ENCODE measurements at regions not wholly inside any gene's neighbourhood (a gene's known extent, or its start where the extent isn't known, plus 50 kb on each side); places are given as distances from the start of the nearest gene placed in this dataset.

DNA sequence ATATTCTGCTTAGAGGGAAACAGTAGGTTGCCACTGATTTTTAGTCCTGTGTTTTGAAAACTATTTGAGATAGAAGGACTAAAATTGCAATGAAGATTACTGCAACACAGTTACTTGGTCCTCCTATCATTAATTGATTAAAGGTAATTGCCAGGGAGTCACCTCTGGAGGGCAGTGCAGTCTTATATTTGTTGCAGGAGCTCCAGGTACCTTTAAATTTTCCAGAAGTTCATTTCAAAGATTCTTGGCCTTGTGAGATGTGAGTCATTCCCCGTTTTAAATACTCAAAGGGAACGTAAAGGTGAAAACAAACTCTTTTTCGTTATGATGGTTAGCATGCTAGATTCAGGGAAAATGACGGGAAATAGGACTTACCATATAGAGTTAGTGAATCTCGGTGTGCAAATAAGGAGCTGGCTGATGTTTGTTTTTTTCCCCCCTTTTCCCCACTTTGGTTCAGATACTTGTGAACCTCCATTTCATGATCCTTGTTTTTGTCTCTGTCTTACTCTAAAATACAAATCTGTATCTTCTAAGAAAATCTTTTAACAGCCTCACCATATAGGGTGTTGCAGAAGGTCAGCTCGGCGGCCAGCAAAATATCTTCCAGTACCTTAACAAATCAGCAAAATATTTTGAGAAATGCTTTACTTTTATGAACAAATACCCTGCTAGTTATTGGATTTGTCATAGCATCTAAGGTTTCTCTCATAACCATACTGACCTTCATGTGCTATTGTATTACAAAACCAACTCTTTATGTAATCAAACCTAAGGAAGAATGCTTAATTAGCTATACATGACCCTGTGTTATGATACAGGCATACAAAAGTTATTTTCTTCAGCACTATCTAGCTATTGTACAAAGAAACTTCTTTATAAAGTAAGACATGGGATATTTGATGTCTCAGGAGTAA, 143.0 kb upstream of the HDAC9 start:
- H3K36me3 ChIP-seq = no peaks in the 10 kb centered on the region
- intact Hi-C loops (cut with DNase I) = no loop called here
- H3K4me3 ChIP-seq = no peak overlapping the region
- no peaks in the 10 kb centered on the region for H3K9me3 ChIP-seq
- H3K27me3 ChIP-seq = no peaks in the 10 kb centered on the region
- no peak overlapping the region for H3K27ac ChIP-seq
- TF ChIP-seq, protein P1, sequence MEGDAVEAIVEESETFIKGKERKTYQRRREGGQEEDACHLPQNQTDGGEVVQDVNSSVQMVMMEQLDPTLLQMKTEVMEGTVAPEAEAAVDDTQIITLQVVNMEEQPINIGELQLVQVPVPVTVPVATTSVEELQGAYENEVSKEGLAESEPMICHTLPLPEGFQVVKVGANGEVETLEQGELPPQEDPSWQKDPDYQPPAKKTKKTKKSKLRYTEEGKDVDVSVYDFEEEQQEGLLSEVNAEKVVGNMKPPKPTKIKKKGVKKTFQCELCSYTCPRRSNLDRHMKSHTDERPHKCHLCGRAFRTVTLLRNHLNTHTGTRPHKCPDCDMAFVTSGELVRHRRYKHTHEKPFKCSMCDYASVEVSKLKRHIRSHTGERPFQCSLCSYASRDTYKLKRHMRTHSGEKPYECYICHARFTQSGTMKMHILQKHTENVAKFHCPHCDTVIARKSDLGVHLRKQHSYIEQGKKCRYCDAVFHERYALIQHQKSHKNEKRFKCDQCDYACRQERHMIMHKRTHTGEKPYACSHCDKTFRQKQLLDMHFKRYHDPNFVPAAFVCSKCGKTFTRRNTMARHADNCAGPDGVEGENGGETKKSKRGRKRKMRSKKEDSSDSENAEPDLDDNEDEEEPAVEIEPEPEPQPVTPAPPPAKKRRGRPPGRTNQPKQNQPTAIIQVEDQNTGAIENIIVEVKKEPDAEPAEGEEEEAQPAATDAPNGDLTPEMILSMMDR (IDR thresholded peaks at IDR 0.05) = peak in 1 of 3 experiments; percentile 27
- TF ChIP-seq POLR2A (IDR thresholded peaks at IDR 0.05) (no peak), POLR2AphosphoS5 (IDR thresholded peaks at IDR 0.05; ENCODE audit: insufficient read depth in 1 of 2, low read depth in 1 of 2) (no peak)
- no peak for DNase-seq (ENCODE audit: extremely low spot score in 2 of 2)
- H3K4me1 ChIP-seq = no peaks in the 10 kb centered on the region

DNA sequence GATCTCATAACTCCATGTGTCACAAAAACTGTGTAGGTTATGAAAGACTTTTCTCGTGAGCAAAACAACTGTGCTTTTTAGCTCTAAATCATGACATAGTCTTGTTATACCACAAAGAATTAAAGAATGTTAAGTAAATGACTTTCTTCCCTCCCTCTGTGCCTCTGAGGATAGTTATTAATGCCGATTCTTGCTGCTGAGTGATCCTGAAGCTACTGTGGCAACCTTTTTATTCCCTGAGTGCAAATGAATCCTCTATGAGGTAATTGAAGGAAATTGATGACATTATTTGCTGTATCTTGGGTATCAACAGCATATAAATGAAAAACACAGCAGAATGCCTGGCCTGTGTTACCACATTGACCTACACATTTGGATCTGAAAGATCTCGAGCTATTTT, 142.2 kb upstream of the HDAC9 start:
- Histone ChIP-seq H3K4me3 (no peak overlapping the region), H3K4me1 (no peaks in the 10 kb centered on the region), H3K9me3 (no peaks in the 10 kb centered on the region), H3K27me3 (no peaks in the 10 kb centered on the region), H3K27ac (no peak overlapping the region), H3K36me3 (no peaks in the 10 kb centered on the region)
- intact Hi-C loops (cut with DNase I) = no loop called here
- no peak for DNase-seq (ENCODE audit: extremely low spot score in 2 of 2)
- TF ChIP-seq POLR2AphosphoS5 (IDR thresholded peaks at IDR 0.05; ENCODE audit: insufficient read depth in 1 of 2, low read depth in 1 of 2) (no peak), POLR2A (IDR thresholded peaks at IDR 0.05) (no peak)
- TF ChIP-seq, protein P1 (IDR thresholded peaks at IDR 0.05) = no peak

- Histone ChIP-seq H3K27me3 (no peaks in the 10 kb centered on the region), H3K36me3 (no peaks in the 10 kb centered on the region), H3K4me1 (no peaks in the 10 kb centered on the region), H3K4me3 (no peak overlapping the region), H3K27ac (no peak overlapping the region), H3K9me3 (no peaks in the 10 kb centered on the region)
- intact Hi-C loops (cut with DNase I) = no loop called here
- TF ChIP-seq POLR2AphosphoS5 (IDR thresholded peaks at IDR 0.05; ENCODE audit: insufficient read depth in 1 of 2, low read depth in 1 of 2) = no peak
- TF ChIP-seq POLR2A (IDR thresholded peaks at IDR 0.05) = no peak
- TF ChIP-seq, protein P1 (IDR thresholded peaks at IDR 0.05) = no peak
- DNase-seq (ENCODE audit: extremely low spot score in 2 of 2) = no peak
Observed at GRCh38 chr7:18354108-18355085, 141.2 kb upstream of the HDAC9 start.

GRCh38 chr7:18356191-18356645, 139.3 kb upstream of the HDAC9 start:
- intact Hi-C loops (cut with DNase I) = no loop called here
- TF ChIP-seq, protein P1 (IDR thresholded peaks at IDR 0.05) = peak; percentile 8 to 55 (median 44)
- TF ChIP-seq POLR2A (IDR thresholded peaks at IDR 0.05) = no peak
- peak in 1 of 2 donors; percentile 34 for TF ChIP-seq POLR2AphosphoS5 (IDR thresholded peaks at IDR 0.05; ENCODE audit: insufficient read depth in 1 of 2, low read depth in 1 of 2)
- Histone ChIP-seq H3K9me3 (no peaks in the 10 kb centered on the region), H3K36me3 (no peaks in the 10 kb centered on the region), H3K4me3 (no peak overlapping the region), H3K27ac (no peak overlapping the region), H3K27me3 (no peaks in the 10 kb centered on the region), H3K4me1 (no peaks in the 10 kb centered on the region)
- DNase-seq (ENCODE audit: extremely low spot score in 2 of 2) = no peak
